ENCODE measurements at regions not wholly inside any gene's neighbourhood (a gene's known extent, or its start where the extent isn't known, plus 50 kb on each side); places are given as distances from the start of the nearest gene placed in this dataset.
"Not testable (repeated sequence)": the region's sequence is repeated elsewhere in the genome, so short reads cannot be mapped to it uniquely, and the experiment has no call there.

GRCh38 chr3:139111392-139112229, 66.9 kb upstream of the PRR23C start:
- peak; percentile 71 for TF ChIP-seq CTCF (IDR thresholded peaks at IDR 0.05)
- Mint-ChIP-seq H3K36me3 (ENCODE audit: low read depth) (no peaks in the 10 kb centered on the region), H3K9me3 (no peaks in the 10 kb centered on the region), H3K4me1 (peaks cover 8% of the 10 kb centered on the region), H3K27me3 (ENCODE audit: low read depth, poor library complexity) (peaks cover 43% of the 10 kb centered on the region), H3K4me3 (no peak overlapping the region), H3K27ac (no peak overlapping the region)
- peak; percentile 80 for DNase-seq

GRCh38 chr3:139112230-139112558, 67.5 kb upstream of the PRR23C start:
- H3K9me3 Mint-ChIP-seq, result no peaks in the 10 kb centered on the region
- no peak overlapping the region for H3K4me3 Mint-ChIP-seq
- DNase-seq, result no peak
- H3K36me3 Mint-ChIP-seq (ENCODE audit: low read depth), result no peaks in the 10 kb centered on the region
- H3K27me3 Mint-ChIP-seq (ENCODE audit: low read depth, poor library complexity), result peaks cover 43% of the 10 kb centered on the region
- peaks cover 8% of the 10 kb centered on the region for H3K4me1 Mint-ChIP-seq
- TF ChIP-seq CTCF (IDR thresholded peaks at IDR 0.05), result no peak
- H3K27ac Mint-ChIP-seq, result no peak overlapping the region

- DNase-seq, result no peak
- H3K4me1 Mint-ChIP-seq, result peaks cover 1% of the 10 kb centered on the region
- no peak overlapping the region for H3K4me3 Mint-ChIP-seq
- H3K27me3 Mint-ChIP-seq (ENCODE audit: low read depth, poor library complexity), result peaks cover 39% of the 10 kb centered on the region
- H3K9me3 Mint-ChIP-seq, result no peaks in the 10 kb centered on the region
- no peak overlapping the region for H3K27ac Mint-ChIP-seq
- TF ChIP-seq CTCF (IDR thresholded peaks at IDR 0.05), result no peak
- no peaks in the 10 kb centered on the region for H3K36me3 Mint-ChIP-seq (ENCODE audit: low read depth)
Measured at GRCh38 chr3:139113231-139113992, 68.7 kb upstream of the PRR23C start.

GRCh38 chr3:139113993-139114375, 69.3 kb upstream of the PRR23C start:
- no peak for DNase-seq
- TF ChIP-seq CTCF (IDR thresholded peaks at IDR 0.05), result no peak
- H3K4me3 Mint-ChIP-seq, result no peak overlapping the region
- no peak overlapping the region for H3K27ac Mint-ChIP-seq
- H3K27me3 Mint-ChIP-seq (ENCODE audit: low read depth, poor library complexity), result peaks cover 39% of the 10 kb centered on the region
- H3K4me1 Mint-ChIP-seq, result no peaks in the 10 kb centered on the region
- H3K9me3 Mint-ChIP-seq, result no peaks in the 10 kb centered on the region
- no peaks in the 10 kb centered on the region for H3K36me3 Mint-ChIP-seq (ENCODE audit: low read depth)

GRCh38 chr3:139116631-139117030, 71.9 kb upstream of the PRR23C start:
- Mint-ChIP-seq H3K4me1 (peaks cover 19% of the 10 kb centered on the region), H3K27me3 (ENCODE audit: low read depth, poor library complexity) (peaks cover 24% of the 10 kb centered on the region)
- H3K4me3 Mint-ChIP-seq, result not testable (repeated sequence)

GRCh38 chr3:139117136-139117675, 72.5 kb upstream of the PRR23C start:
- Mint-ChIP-seq H3K9me3 (no peaks in the 10 kb centered on the region), H3K4me3 (no peak overlapping the region), H3K4me1 (peaks cover 19% of the 10 kb centered on the region), H3K27ac (no peak overlapping the region), H3K36me3 (ENCODE audit: low read depth) (no peaks in the 10 kb centered on the region), H3K27me3 (ENCODE audit: low read depth, poor library complexity) (peaks cover 19% of the 10 kb centered on the region)
- TF ChIP-seq CTCF (IDR thresholded peaks at IDR 0.05), result no peak
- no peak for DNase-seq

More at GRCh38 chr3:139116631-139117030, 71.9 kb upstream of the PRR23C start:
- H3K27ac Mint-ChIP-seq; H3K36me3 Mint-ChIP-seq (ENCODE audit: low read depth); DNase-seq; H3K9me3 Mint-ChIP-seq: not testable (repeated sequence)
